ENCODE measurements at regions not wholly inside any gene's neighbourhood (a gene's known extent, or its start where the extent isn't known, plus 50 kb on each side); places are given as distances from the start of the nearest gene placed in this dataset.
"Not testable (repeated sequence)": the region's sequence is repeated elsewhere in the genome, so short reads cannot be mapped to it uniquely, and the experiment has no call there.

GRCh38 chr16:88270171-88270790, 112.5 kb upstream of the ZNF469 start:
- H3K27me3 ChIP-seq (replicated peaks in 1 of 2; ENCODE audit: control insufficient read depth in 2 of 2, extremely low read depth in 1 of 2, insufficient read depth in 2 of 2, low read length in 1 of 2) = peaks cover 0 to 15% of the 10 kb centered on the region in 2 experiments
- H3K27ac ChIP-seq (ENCODE audit: low read length); DNase-seq; H3K4me3 ChIP-seq (ENCODE audit: control insufficient read depth in 1 of 2, extremely low read depth in 1 of 2, low read length in 1 of 2); H3K36me3 ChIP-seq (ENCODE audit: control insufficient read depth in 2 of 2, extremely low read depth in 1 of 2, insufficient read depth in 1 of 2, low read length in 1 of 2); H3K4me1 Mint-ChIP-seq; H3K4me3 Mint-ChIP-seq; H3K9me3 Mint-ChIP-seq; CTCF ChIA-PET; POLR2A ChIA-PET; H3K36me3 Mint-ChIP-seq; H3K4me1 ChIP-seq (ENCODE audit: control insufficient read depth in 1 of 2, extremely low read depth in 1 of 2, insufficient read depth in 2 of 2, low read length in 2 of 2); H3K27ac Mint-ChIP-seq; ATAC-seq (replicated peaks in 1 of 4); H3K9me3 ChIP-seq: not testable (repeated sequence)
- 100% methylated on average over 1 of the region's 10 CpGs for WGBS (ENCODE audit: insufficient coverage)
- peaks cover 17 to 20% of the 10 kb centered on the region in 2 donors for H3K27me3 Mint-ChIP-seq

- H3K4me3 Mint-ChIP-seq; ATAC-seq (replicated peaks in 1 of 4); H3K9me3 ChIP-seq; H3K4me3 ChIP-seq (ENCODE audit: control insufficient read depth in 1 of 2, extremely low read depth in 1 of 2, low read length in 1 of 2); H3K27ac Mint-ChIP-seq; DNase-seq; H3K9me3 Mint-ChIP-seq; POLR2A ChIA-PET; H3K4me1 Mint-ChIP-seq; H3K36me3 ChIP-seq (ENCODE audit: control insufficient read depth in 2 of 2, extremely low read depth in 1 of 2, insufficient read depth in 1 of 2, low read length in 1 of 2); CTCF ChIA-PET; H3K27ac ChIP-seq (ENCODE audit: low read length); H3K4me1 ChIP-seq (ENCODE audit: control insufficient read depth in 1 of 2, extremely low read depth in 1 of 2, insufficient read depth in 2 of 2, low read length in 2 of 2); H3K36me3 Mint-ChIP-seq: not testable (repeated sequence)
- 67% methylated on average over 8 of the region's 11 CpGs for WGBS (ENCODE audit: insufficient coverage)
- peaks cover 15 to 17% of the 10 kb centered on the region in 2 donors for H3K27me3 Mint-ChIP-seq
- peaks cover 0 to 10% of the 10 kb centered on the region in 2 experiments for H3K27me3 ChIP-seq (replicated peaks in 1 of 2; ENCODE audit: control insufficient read depth in 2 of 2, extremely low read depth in 1 of 2, insufficient read depth in 2 of 2, low read length in 1 of 2)
These were observed 111.5 kb upstream of the ZNF469 start for GRCh38 chr16:88271296-88271695.

GRCh38 chr16:88271776-88272175, 111.0 kb upstream of the ZNF469 start:
- ATAC-seq (replicated peaks in 1 of 4); H3K9me3 ChIP-seq; H3K36me3 ChIP-seq (ENCODE audit: control insufficient read depth in 2 of 2, extremely low read depth in 1 of 2, insufficient read depth in 1 of 2, low read length in 1 of 2); H3K4me3 ChIP-seq (ENCODE audit: control insufficient read depth in 1 of 2, extremely low read depth in 1 of 2, low read length in 1 of 2); H3K4me1 ChIP-seq (ENCODE audit: control insufficient read depth in 1 of 2, extremely low read depth in 1 of 2, insufficient read depth in 2 of 2, low read length in 2 of 2); CTCF ChIA-PET; H3K27ac Mint-ChIP-seq; H3K9me3 Mint-ChIP-seq; H3K4me3 Mint-ChIP-seq; POLR2A ChIA-PET; H3K36me3 Mint-ChIP-seq; H3K27ac ChIP-seq (ENCODE audit: low read length); DNase-seq; H3K4me1 Mint-ChIP-seq: not testable (repeated sequence)
- H3K27me3 ChIP-seq (replicated peaks in 1 of 2; ENCODE audit: control insufficient read depth in 2 of 2, extremely low read depth in 1 of 2, insufficient read depth in 2 of 2, low read length in 1 of 2) = peaks cover 0 to 10% of the 10 kb centered on the region in 2 experiments
- 51% methylated on average over 2 of the region's 3 CpGs for WGBS (ENCODE audit: insufficient coverage)
- H3K27me3 Mint-ChIP-seq = peaks cover 15 to 17% of the 10 kb centered on the region in 2 donors

- H3K4me1 Mint-ChIP-seq; CTCF ChIA-PET; H3K4me1 ChIP-seq (ENCODE audit: control insufficient read depth in 1 of 2, extremely low read depth in 1 of 2, insufficient read depth in 2 of 2, low read length in 2 of 2); POLR2A ChIA-PET; H3K4me3 ChIP-seq (ENCODE audit: control insufficient read depth in 1 of 2, extremely low read depth in 1 of 2, low read length in 1 of 2); DNase-seq; H3K9me3 ChIP-seq; H3K27me3 ChIP-seq (replicated peaks in 1 of 2; ENCODE audit: control insufficient read depth in 2 of 2, extremely low read depth in 1 of 2, insufficient read depth in 2 of 2, low read length in 1 of 2); ATAC-seq (replicated peaks in 1 of 4); H3K27ac ChIP-seq (ENCODE audit: low read length); H3K36me3 ChIP-seq (ENCODE audit: control insufficient read depth in 2 of 2, extremely low read depth in 1 of 2, insufficient read depth in 1 of 2, low read length in 1 of 2); H3K4me3 Mint-ChIP-seq; H3K27ac Mint-ChIP-seq; H3K9me3 Mint-ChIP-seq; H3K36me3 Mint-ChIP-seq: not testable (repeated sequence)
- WGBS (ENCODE audit: insufficient coverage) = 83% methylated on average over 12 of the region's 12 CpGs
- H3K27me3 Mint-ChIP-seq = peaks cover 15 to 17% of the 10 kb centered on the region in 2 donors
These were observed 110.3 kb upstream of the ZNF469 start for GRCh38 chr16:88272437-88272836.

GRCh38 chr16:88274126-88274750, 108.5 kb upstream of the ZNF469 start:
- H3K4me3 ChIP-seq (ENCODE audit: control insufficient read depth in 1 of 2, extremely low read depth in 1 of 2, low read length in 1 of 2); H3K4me1 Mint-ChIP-seq; H3K27ac ChIP-seq (ENCODE audit: low read length); H3K9me3 ChIP-seq; ATAC-seq (replicated peaks in 1 of 4); H3K36me3 Mint-ChIP-seq; DNase-seq; POLR2A ChIA-PET; H3K36me3 ChIP-seq (ENCODE audit: control insufficient read depth in 2 of 2, extremely low read depth in 1 of 2, insufficient read depth in 1 of 2, low read length in 1 of 2); H3K4me3 Mint-ChIP-seq; CTCF ChIA-PET; H3K9me3 Mint-ChIP-seq; H3K4me1 ChIP-seq (ENCODE audit: control insufficient read depth in 1 of 2, extremely low read depth in 1 of 2, insufficient read depth in 2 of 2, low read length in 2 of 2); H3K27ac Mint-ChIP-seq; H3K27me3 ChIP-seq (replicated peaks in 1 of 2; ENCODE audit: control insufficient read depth in 2 of 2, extremely low read depth in 1 of 2, insufficient read depth in 2 of 2, low read length in 1 of 2): not testable (repeated sequence)
- H3K27me3 Mint-ChIP-seq = peaks cover 12 to 17% of the 10 kb centered on the region in 2 donors
- WGBS (ENCODE audit: insufficient coverage) = no CpG with 5 or more reads among the region's 11 CpGs

- no peak for ATAC-seq (replicated peaks in 1 of 4)
- Histone ChIP-seq H3K27ac (ENCODE audit: low read length) (no peak overlapping the region), H3K4me1 (ENCODE audit: control insufficient read depth in 1 of 2, extremely low read depth in 1 of 2, insufficient read depth in 2 of 2, low read length in 2 of 2) (no peaks in the 10 kb centered on the region), H3K9me3 (no peaks in the 10 kb centered on the region), H3K27me3 (replicated peaks in 1 of 2; ENCODE audit: control insufficient read depth in 2 of 2, extremely low read depth in 1 of 2, insufficient read depth in 2 of 2, low read length in 1 of 2) (peaks cover 0 to 6% of the 10 kb centered on the region in 2 experiments), H3K4me3 (ENCODE audit: control insufficient read depth in 1 of 2, extremely low read depth in 1 of 2, low read length in 1 of 2) (no peak overlapping the region), H3K36me3 (ENCODE audit: control insufficient read depth in 2 of 2, extremely low read depth in 1 of 2, insufficient read depth in 1 of 2, low read length in 1 of 2) (no peaks in the 10 kb centered on the region)
- H3K4me1 Mint-ChIP-seq = no peaks in the 10 kb centered on the region
- H3K36me3 Mint-ChIP-seq = no peaks in the 10 kb centered on the region
- H3K27ac Mint-ChIP-seq = no peak overlapping the region
- H3K27me3 Mint-ChIP-seq = peaks cover 8 to 14% of the 10 kb centered on the region in 2 donors
- no peak overlapping the region for H3K4me3 Mint-ChIP-seq
- no peak for DNase-seq
- WGBS (ENCODE audit: insufficient coverage) = 88% methylated on average over 3 of the region's 17 CpGs
- no peaks in the 10 kb centered on the region for H3K9me3 Mint-ChIP-seq
- POLR2A ChIA-PET = no interaction called here
- CTCF ChIA-PET = no interaction called here
These were observed 107.9 kb upstream of the ZNF469 start for GRCh38 chr16:88274847-88275246.

All from T-cell (primary cell).